Epithelial cell of esophagus (primary cell): ENCODE measurements at regions not wholly inside any gene's neighbourhood (a gene's known extent, or its start where the extent isn't known, plus 50 kb on each side); places are given as distances from the start of the nearest gene placed in this dataset.

Source experiments
- DNase-seq: peaks from one replicate; pipeline ENCODE4 v3.0.0; 2010; ENCODE audit warnings: low read depth
- H3K4me3 ChIP-seq: 2 replicates; pipeline ENCODE4 v1.5.1; 2011; ENCODE audit warnings: mild to moderate bottlenecking, low read length, control low read depth
- CTCF ChIP-seq: IDR thresholded peaks from 2 replicates; pipeline ENCODE4 v1.5.1; 2011; ENCODE audit warnings: low read depth, mild to moderate bottlenecking, low read length, control low read depth, inconsistent platforms; ENCODE audit not compliant: insufficient read depth; ENCODE audit errors: missing control alignments

GRCh38 chr5:125274211-125274610 is 527.8 kb upstream of the ZNF608 start:
- TF ChIP-seq CTCF, result no peak
- no peak for DNase-seq
- no peak overlapping the region for H3K4me3 ChIP-seq

- no peak for TF ChIP-seq CTCF
- H3K4me3 ChIP-seq, result no peak overlapping the region
- no peak for DNase-seq
Observed at GRCh38 chr5:125274938-125275724, 528.7 kb upstream of the ZNF608 start.

- TF ChIP-seq CTCF, result no peak
- no peak overlapping the region for H3K4me3 ChIP-seq
- DNase-seq, result no peak
Observed at GRCh38 chr5:125275725-125276090, 529.3 kb upstream of the ZNF608 start.

GRCh38 chr5:125276096-125276495 is 529.7 kb upstream of the ZNF608 start:
- no peak for TF ChIP-seq CTCF

GRCh38 chr5:125277494-125278154 is 531.2 kb upstream of the ZNF608 start:
- H3K4me3 ChIP-seq, result no peak overlapping the region
- peak; percentile 92 for DNase-seq
- TF ChIP-seq CTCF, result no peak

More at GRCh38 chr5:125276096-125276495, 529.7 kb upstream of the ZNF608 start:
- H3K4me3 ChIP-seq, result no peak overlapping the region
- DNase-seq, result no peak

GRCh38 chr5:125278711-125279110 is 532.3 kb upstream of the ZNF608 start:
- no peak for TF ChIP-seq CTCF
- DNase-seq, result no peak
- H3K4me3 ChIP-seq, result no peak overlapping the region
